ENCODE measurements at regions not wholly inside any gene's neighbourhood (a gene's known extent, or its start where the extent isn't known, plus 50 kb on each side); places are given as distances from the start of the nearest gene placed in this dataset.

DNA sequence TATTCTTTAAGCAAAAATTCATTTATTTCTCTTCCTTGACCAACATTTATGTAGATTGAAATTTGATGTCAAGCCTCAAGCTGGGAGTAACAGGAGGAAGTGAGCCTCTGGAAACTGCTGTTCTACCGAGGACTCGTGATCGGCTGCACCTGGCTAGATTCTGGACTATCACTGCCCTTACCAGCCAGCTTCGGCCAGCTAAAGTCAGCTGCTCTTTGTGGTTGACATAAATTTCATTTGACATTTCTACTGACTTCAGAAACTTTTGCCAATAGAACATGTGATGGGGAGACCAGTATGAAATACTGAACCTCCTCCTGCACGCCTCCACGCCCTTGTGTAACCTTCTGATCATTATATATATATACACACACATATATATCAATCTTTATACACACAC lies 74.2 kb upstream of the RGPD5 start:
- no peaks in the 10 kb centered on the region for H3K36me3 Mint-ChIP-seq (ENCODE audit: low read depth)
- ATAC-seq (no peak), DNase-seq (ENCODE audit: low spot score) (no peak)
- peaks cover 8% of the 10 kb centered on the region; the same call in 2 of the 3 replicates for H3K9me3 Mint-ChIP-seq
- no peak overlapping the region for H3K4me3 ChIP-seq
- no peak overlapping the region for H3K4me2 ChIP-seq
- TF ChIP-seq, protein P1, sequence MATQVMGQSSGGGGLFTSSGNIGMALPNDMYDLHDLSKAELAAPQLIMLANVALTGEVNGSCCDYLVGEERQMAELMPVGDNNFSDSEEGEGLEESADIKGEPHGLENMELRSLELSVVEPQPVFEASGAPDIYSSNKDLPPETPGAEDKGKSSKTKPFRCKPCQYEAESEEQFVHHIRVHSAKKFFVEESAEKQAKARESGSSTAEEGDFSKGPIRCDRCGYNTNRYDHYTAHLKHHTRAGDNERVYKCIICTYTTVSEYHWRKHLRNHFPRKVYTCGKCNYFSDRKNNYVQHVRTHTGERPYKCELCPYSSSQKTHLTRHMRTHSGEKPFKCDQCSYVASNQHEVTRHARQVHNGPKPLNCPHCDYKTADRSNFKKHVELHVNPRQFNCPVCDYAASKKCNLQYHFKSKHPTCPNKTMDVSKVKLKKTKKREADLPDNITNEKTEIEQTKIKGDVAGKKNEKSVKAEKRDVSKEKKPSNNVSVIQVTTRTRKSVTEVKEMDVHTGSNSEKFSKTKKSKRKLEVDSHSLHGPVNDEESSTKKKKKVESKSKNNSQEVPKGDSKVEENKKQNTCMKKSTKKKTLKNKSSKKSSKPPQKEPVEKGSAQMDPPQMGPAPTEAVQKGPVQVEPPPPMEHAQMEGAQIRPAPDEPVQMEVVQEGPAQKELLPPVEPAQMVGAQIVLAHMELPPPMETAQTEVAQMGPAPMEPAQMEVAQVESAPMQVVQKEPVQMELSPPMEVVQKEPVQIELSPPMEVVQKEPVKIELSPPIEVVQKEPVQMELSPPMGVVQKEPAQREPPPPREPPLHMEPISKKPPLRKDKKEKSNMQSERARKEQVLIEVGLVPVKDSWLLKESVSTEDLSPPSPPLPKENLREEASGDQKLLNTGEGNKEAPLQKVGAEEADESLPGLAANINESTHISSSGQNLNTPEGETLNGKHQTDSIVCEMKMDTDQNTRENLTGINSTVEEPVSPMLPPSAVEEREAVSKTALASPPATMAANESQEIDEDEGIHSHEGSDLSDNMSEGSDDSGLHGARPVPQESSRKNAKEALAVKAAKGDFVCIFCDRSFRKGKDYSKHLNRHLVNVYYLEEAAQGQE (IDR thresholded peaks at IDR 0.05; ENCODE audit: unreplicated experiment), result no peak
- TF ChIP-seq, protein P2, sequence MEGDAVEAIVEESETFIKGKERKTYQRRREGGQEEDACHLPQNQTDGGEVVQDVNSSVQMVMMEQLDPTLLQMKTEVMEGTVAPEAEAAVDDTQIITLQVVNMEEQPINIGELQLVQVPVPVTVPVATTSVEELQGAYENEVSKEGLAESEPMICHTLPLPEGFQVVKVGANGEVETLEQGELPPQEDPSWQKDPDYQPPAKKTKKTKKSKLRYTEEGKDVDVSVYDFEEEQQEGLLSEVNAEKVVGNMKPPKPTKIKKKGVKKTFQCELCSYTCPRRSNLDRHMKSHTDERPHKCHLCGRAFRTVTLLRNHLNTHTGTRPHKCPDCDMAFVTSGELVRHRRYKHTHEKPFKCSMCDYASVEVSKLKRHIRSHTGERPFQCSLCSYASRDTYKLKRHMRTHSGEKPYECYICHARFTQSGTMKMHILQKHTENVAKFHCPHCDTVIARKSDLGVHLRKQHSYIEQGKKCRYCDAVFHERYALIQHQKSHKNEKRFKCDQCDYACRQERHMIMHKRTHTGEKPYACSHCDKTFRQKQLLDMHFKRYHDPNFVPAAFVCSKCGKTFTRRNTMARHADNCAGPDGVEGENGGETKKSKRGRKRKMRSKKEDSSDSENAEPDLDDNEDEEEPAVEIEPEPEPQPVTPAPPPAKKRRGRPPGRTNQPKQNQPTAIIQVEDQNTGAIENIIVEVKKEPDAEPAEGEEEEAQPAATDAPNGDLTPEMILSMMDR (conservative IDR thresholded peaks at IDR 0.05; ENCODE audit: low read depth in 2 of 2), result no peak
- TF ChIP-seq, protein P3, sequence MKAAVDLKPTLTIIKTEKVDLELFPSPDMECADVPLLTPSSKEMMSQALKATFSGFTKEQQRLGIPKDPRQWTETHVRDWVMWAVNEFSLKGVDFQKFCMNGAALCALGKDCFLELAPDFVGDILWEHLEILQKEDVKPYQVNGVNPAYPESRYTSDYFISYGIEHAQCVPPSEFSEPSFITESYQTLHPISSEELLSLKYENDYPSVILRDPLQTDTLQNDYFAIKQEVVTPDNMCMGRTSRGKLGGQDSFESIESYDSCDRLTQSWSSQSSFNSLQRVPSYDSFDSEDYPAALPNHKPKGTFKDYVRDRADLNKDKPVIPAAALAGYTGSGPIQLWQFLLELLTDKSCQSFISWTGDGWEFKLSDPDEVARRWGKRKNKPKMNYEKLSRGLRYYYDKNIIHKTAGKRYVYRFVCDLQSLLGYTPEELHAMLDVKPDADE (IDR thresholded peaks at IDR 0.05), result no peak
- no peaks in the 10 kb centered on the region for H3K27me3 ChIP-seq (ENCODE audit: insufficient read depth)
- H3K36me3 ChIP-seq (ENCODE audit: insufficient read depth), result no peaks in the 10 kb centered on the region
- H3K9me2 ChIP-seq (ENCODE audit: insufficient read depth), result no peaks in the 10 kb centered on the region
- no peak overlapping the region for H3K4me3 Mint-ChIP-seq
- H2AFZ ChIP-seq, result no peak overlapping the region
- H4K20me1 ChIP-seq (replicated peaks; ENCODE audit: insufficient read depth), result no peaks in the 10 kb centered on the region
- no peak overlapping the region for H3K27ac Mint-ChIP-seq
- H3K4me1 ChIP-seq (ENCODE audit: insufficient read depth), result no peaks in the 10 kb centered on the region
- no peaks in the 10 kb centered on the region for H3F3A ChIP-seq (replicated peaks; ENCODE audit: low read depth)
- H3K27ac ChIP-seq (ENCODE audit: low read depth), result no peak overlapping the region
- no peaks in the 10 kb centered on the region for H3K79me2 ChIP-seq (replicated peaks; ENCODE audit: insufficient read depth)
- H3K4me1 Mint-ChIP-seq, result peaks cover 5% of the 10 kb centered on the region; the same call in 1 of the 3 replicates
- H3K27me3 Mint-ChIP-seq (ENCODE audit: insufficient read depth, low read depth, poor library complexity), result no peaks in the 10 kb centered on the region

DNA sequence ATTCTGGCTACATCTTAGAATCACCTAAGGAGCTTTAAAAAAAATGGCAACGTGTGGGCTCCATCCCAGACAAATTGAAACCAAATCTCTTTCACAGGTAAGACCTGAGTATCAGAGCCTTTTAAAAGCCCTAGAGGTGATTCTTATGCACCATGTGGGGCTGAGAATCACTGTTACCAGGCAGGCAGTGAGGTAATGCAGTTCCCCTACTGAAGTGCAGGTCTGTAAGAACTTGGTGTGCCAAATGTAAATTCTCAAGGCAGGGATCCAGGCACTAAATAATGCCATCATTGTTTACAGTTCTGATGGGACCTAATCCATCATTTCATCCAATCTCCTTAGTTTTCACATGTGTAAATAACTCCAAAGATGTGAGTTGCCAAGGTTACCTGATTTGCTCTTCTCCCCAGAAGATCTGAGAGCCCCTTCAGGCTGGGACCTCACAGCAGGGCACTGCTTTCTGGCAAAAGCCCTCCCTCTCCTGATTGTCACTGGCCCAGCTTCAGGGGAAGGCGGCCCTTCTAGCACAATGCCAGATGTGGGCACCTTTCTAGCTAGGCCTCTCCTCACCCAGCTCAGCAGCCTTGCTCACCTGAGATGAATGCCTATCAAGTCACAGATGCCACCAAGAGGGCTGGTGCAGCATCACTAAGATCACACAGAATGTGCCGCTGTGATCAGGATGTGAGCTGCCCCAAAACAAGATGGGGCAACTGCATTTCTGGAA lies 73.6 kb upstream of the RGPD5 start:
- ATAC-seq (peak; percentile 53), DNase-seq (ENCODE audit: low spot score) (no peak)
- H3K4me1 Mint-ChIP-seq, result peaks cover 5% of the 10 kb centered on the region; the same call in 1 of the 3 replicates
- Histone ChIP-seq H2AFZ (peak overlapping the region; percentile 52; the same call in 1 of the 2 replicates), H3F3A (replicated peaks; ENCODE audit: low read depth) (no peaks in the 10 kb centered on the region), H3K4me1 (ENCODE audit: insufficient read depth) (no peaks in the 10 kb centered on the region), H3K27ac (ENCODE audit: low read depth) (no peak overlapping the region), H4K20me1 (replicated peaks; ENCODE audit: insufficient read depth) (no peaks in the 10 kb centered on the region), H3K36me3 (ENCODE audit: insufficient read depth) (no peaks in the 10 kb centered on the region), H3K79me2 (replicated peaks; ENCODE audit: insufficient read depth) (no peaks in the 10 kb centered on the region), H3K4me3 (no peak overlapping the region), H3K27me3 (ENCODE audit: insufficient read depth) (no peaks in the 10 kb centered on the region), H3K4me2 (no peak overlapping the region), H3K9me2 (ENCODE audit: insufficient read depth) (no peaks in the 10 kb centered on the region)
- H3K27ac Mint-ChIP-seq, result no peak overlapping the region
- H3K27me3 Mint-ChIP-seq (ENCODE audit: insufficient read depth, low read depth, poor library complexity), result no peaks in the 10 kb centered on the region
- no peak overlapping the region for H3K4me3 Mint-ChIP-seq
- TF ChIP-seq, protein P2 (conservative IDR thresholded peaks at IDR 0.05; ENCODE audit: low read depth in 2 of 2), result 0 out of 4 replicates have a peak, but pooled peaks of 1 of the 2 experiments have one; percentile 0
- no peak for TF ChIP-seq POLR2AphosphoS5 (IDR thresholded peaks at IDR 0.05; ENCODE audit: low read depth)
- no peaks in the 10 kb centered on the region for H3K36me3 Mint-ChIP-seq (ENCODE audit: low read depth)
- peaks cover 8% of the 10 kb centered on the region; the same call in 2 of the 3 replicates for H3K9me3 Mint-ChIP-seq
